RWPE2 (cell line): ENCODE measurements at regions not wholly inside any gene's neighbourhood (a gene's known extent, or its start where the extent isn't known, plus 50 kb on each side); places are given as distances from the start of the nearest gene placed in this dataset.

ENCODE experiments used
- ATAC-seq: fragments of 200-7000 bp; cut with Tn5 transposase; 3 replicates; pipeline ENCODE4 v1.9.1; 2021; ENCODE audit warnings: low read depth
- DNase-seq: peaks from one replicate; pipeline ENCODE4 v3.0.0-alpha.2; 2020; ENCODE audit warnings: low spot score
- H3K27ac ChIP-seq: fragments of 450-650 bp; 2 replicates; pipeline ENCODE4 v1.5.1; 2017; ENCODE audit warnings: mild to moderate bottlenecking; ENCODE audit not compliant: poor library complexity, severe bottlenecking
- H3K27me3 ChIP-seq: fragments of 250-450 bp; sonication (Bioruptor Pico); 2 replicates; pipeline ENCODE4 v1.5.1; 2021; ENCODE audit warnings: mild to moderate bottlenecking, moderate library complexity; ENCODE audit not compliant: insufficient read depth, poor library complexity, severe bottlenecking
- H3K36me3 ChIP-seq: fragments of 250-450 bp; sonication (Bioruptor Pico); 2 replicates; pipeline ENCODE4 v1.5.1; 2020; ENCODE audit warnings: low read depth, mild to moderate bottlenecking, moderate library complexity
- H3K4me1 ChIP-seq: fragments of 250-450 bp; sonication (Bioruptor Pico); 2 replicates; pipeline ENCODE4 v1.5.1; 2021; ENCODE audit warnings: mild to moderate bottlenecking, moderate library complexity; ENCODE audit not compliant: insufficient read depth, poor library complexity, severe bottlenecking
- H3K4me3 ChIP-seq: fragments of 250-450 bp; sonication (Bioruptor Pico); 2 replicates; pipeline ENCODE4 v1.5.1; 2021; ENCODE audit warnings: mild to moderate bottlenecking, moderate library complexity; ENCODE audit not compliant: severe bottlenecking
- H3K9me3 ChIP-seq: fragments of 250-450 bp; sonication (Bioruptor Pico); 2 replicates; pipeline ENCODE4 v1.5.1; 2021; ENCODE audit warnings: mild to moderate bottlenecking, moderate library complexity; ENCODE audit not compliant: severe bottlenecking
- TF ChIP-seq, protein P1 (sequence below): fragments of 450-650 bp; IDR thresholded peaks from one replicate; pipeline ENCODE4 v1.5.1; 2017; ENCODE audit warnings: mild to moderate bottlenecking, moderate library complexity; ENCODE audit not compliant: poor library complexity, severe bottlenecking

DNA sequence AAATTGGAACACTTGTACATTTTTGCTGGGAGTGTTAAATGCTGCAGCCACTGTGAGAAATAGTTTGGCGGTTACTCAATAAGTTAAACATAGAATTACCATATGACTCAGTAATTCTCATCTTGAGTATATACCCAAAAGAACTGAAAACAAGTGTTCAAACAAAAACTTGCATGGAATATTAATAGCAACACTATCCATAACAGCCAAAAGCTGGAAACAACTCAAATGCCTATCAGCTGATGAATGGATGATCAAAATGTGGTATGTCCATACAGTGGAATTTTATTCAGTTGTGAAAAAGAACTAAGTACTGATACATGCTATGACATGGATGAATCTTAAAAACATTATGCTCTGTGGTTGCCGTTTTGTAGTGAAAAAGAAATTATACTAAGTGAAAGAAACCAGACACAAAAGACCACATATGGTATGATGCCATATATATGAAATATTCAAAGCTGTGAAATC lies 63.0 kb upstream of the SP4 start:
- Histone ChIP-seq H3K27me3 (no peaks in the 10 kb centered on the region), H3K36me3 (no peaks in the 10 kb centered on the region), H3K4me1 (peaks cover 18% of the 10 kb centered on the region), H3K9me3 (peaks cover 8% of the 10 kb centered on the region), H3K27ac (peak overlapping the region; percentile 69), H3K4me3 (no peak overlapping the region)
- ATAC-seq (peak; percentile 70), DNase-seq (no peak)
- TF ChIP-seq, protein P1, sequence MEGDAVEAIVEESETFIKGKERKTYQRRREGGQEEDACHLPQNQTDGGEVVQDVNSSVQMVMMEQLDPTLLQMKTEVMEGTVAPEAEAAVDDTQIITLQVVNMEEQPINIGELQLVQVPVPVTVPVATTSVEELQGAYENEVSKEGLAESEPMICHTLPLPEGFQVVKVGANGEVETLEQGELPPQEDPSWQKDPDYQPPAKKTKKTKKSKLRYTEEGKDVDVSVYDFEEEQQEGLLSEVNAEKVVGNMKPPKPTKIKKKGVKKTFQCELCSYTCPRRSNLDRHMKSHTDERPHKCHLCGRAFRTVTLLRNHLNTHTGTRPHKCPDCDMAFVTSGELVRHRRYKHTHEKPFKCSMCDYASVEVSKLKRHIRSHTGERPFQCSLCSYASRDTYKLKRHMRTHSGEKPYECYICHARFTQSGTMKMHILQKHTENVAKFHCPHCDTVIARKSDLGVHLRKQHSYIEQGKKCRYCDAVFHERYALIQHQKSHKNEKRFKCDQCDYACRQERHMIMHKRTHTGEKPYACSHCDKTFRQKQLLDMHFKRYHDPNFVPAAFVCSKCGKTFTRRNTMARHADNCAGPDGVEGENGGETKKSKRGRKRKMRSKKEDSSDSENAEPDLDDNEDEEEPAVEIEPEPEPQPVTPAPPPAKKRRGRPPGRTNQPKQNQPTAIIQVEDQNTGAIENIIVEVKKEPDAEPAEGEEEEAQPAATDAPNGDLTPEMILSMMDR = no peak

DNA sequence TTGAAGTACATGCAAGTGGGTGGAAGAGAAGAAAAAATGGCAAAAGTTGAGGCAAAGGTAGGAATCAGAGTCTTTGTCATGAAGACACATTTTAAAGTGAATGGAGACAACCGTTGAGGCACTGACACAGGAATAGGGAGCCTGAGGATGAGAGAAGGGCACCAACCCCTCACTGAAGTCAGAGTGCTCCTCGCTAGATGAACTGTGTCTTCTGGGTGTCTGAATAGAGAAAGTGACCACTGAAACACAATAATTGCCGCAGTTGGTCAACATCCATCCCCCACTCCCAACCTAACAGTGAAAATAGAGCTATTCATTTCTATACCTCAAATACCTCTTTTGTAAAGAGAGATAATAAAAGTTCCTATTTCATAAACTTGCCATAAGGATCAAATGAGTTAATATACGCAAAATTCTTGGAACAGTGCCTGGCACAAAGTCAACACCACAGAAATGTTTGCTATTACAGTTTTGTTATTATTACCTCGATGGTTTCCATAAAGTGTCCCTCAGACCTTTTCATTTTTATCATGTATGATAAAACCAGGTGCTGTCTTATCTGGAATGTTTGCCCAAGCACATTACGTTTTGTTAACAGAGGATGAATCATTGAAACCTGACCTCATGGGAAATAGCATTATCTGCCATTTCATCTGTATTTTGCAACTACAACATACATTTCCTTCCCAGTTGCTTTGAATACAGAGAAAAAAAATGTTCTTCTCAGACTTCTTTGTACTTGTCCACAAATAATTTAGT lies 61.8 kb upstream of the SP4 start:
- Histone ChIP-seq H3K4me3 (no peak overlapping the region), H3K27ac (peak overlapping the region; percentile 69), H3K4me1 (peaks cover 18% of the 10 kb centered on the region), H3K27me3 (no peaks in the 10 kb centered on the region), H3K36me3 (no peaks in the 10 kb centered on the region), H3K9me3 (peaks cover 8% of the 10 kb centered on the region)
- TF ChIP-seq, protein P1 = no peak
- ATAC-seq (peak; percentile 83), DNase-seq (no peak)

DNA sequence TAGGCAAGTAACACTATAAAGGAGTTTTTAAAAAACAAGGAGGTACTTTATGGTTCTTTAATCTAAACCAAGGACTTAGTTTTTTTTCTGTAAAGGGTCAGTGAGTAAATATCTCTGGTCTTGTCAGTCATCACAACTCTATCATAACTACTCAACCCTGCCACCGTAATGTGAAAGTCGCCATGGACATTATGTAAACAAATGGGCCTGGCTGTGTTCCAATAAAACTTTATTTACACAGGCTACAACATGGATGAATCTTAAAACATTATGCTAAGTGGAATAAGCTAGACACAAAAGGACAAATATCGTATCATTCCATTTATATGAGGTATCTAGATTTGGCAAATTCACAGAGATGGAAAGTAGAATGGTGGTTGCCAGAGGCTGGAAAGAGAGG lies 60.8 kb upstream of the SP4 start:
- Histone ChIP-seq H3K36me3 (no peaks in the 10 kb centered on the region), H3K4me3 (no peak overlapping the region), H3K27me3 (no peaks in the 10 kb centered on the region), H3K27ac (peak overlapping the region; percentile 69), H3K4me1 (peaks cover 18% of the 10 kb centered on the region), H3K9me3 (peaks cover 8% of the 10 kb centered on the region)
- no peak for DNase-seq
- TF ChIP-seq, protein P1 = no peak
- no peak for ATAC-seq

DNA sequence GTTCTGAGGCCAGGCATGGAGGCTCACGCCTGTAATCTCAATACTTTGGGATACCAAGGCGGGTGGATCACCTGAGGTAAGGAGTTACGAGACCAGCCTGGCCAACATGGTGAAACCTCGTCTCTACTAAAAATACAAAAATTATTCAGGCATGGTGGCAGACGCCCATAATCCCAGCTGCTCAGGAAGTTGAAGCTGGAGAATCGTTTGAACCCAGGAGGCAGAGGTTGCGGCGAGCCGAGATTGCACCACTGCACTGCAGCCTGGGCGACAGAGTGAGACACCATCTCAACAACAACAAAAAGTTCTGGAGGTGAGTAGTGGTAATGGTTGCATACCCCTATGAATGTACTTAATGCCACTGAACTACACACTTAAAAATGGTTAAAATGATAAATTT lies 60.3 kb upstream of the SP4 start:
- peaks cover 18% of the 10 kb centered on the region for H3K4me1 ChIP-seq
- H3K27me3 ChIP-seq = no peaks in the 10 kb centered on the region
- TF ChIP-seq, protein P1 = no peak
- ATAC-seq (no peak), DNase-seq (no peak)
- no peak overlapping the region for H3K4me3 ChIP-seq
- H3K27ac ChIP-seq = peak overlapping the region; percentile 69
- H3K9me3 ChIP-seq = peaks cover 8% of the 10 kb centered on the region
- H3K36me3 ChIP-seq = no peaks in the 10 kb centered on the region

DNA sequence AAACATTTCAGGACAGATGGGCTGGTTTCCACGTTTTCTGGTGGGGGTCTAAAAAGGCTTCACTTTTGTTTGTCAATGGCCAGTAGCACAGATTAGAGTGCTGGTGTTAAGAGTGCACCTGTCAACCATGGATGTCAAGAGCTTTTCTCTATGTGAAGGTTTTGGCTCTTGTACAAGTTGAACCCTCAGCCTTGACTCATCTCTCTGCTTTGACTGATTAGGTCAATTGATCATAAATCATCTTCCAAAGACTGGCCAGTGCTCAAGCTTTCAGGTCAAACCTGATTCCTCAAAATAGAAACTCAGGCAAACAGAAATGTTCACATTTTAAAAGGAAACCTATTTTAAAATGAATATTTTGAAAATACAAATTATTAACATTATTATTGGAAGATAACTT lies 59.6 kb upstream of the SP4 start:
- peaks cover 18% of the 10 kb centered on the region for H3K4me1 ChIP-seq
- DNase-seq = no peak
- no peak overlapping the region for H3K27ac ChIP-seq
- ATAC-seq = no peak
- no peaks in the 10 kb centered on the region for H3K36me3 ChIP-seq
- no peaks in the 10 kb centered on the region for H3K27me3 ChIP-seq
- H3K4me3 ChIP-seq = no peak overlapping the region
- TF ChIP-seq, protein P1 = no peak
- peaks cover 9% of the 10 kb centered on the region for H3K9me3 ChIP-seq
